HG03175 (cell line): ENCODE measurements at regions not wholly inside any gene's neighbourhood (a gene's known extent, or its start where the extent isn't known, plus 50 kb on each side); places are given as distances from the start of the nearest gene placed in this dataset.

Experiments used
- ATAC-seq: cut with Tn5 transposase; IDR thresholded peaks from one replicate; pipeline ENCODE4 v1.9.1; 2021; ENCODE audit warnings: mild to moderate bottlenecking, moderate library complexity; ENCODE audit not compliant: unreplicated experiment

DNA sequence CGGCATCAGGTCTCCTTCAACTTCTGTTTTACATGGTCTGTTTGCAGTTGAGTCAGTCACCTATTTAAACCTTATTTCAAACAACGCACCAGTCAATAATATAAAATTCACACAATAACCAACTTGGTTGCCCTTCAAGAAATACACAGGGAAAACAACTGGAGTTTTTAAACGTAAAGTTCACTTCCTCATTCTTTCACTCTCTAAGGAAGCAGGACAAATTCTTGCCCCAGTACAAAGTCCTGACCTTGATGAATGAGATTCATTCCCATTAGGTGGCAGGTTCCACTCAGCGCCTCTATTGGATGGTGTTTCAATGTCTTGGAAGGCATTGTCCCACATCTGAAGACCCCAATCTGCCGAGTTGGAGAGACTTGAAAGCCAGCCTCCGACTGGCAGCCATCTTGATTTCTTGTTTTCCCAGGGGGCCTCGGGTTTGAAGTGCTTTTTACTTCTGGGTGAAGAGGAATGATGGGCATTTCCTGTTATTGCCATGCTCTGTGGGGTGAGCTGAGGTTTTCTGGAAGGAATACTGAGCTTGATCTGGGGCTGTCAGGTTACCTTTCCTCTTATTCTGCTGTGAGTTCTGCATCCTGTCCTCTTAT is 105.0 kb downstream of the ACER2 start:
- no peak for ATAC-seq

DNA sequence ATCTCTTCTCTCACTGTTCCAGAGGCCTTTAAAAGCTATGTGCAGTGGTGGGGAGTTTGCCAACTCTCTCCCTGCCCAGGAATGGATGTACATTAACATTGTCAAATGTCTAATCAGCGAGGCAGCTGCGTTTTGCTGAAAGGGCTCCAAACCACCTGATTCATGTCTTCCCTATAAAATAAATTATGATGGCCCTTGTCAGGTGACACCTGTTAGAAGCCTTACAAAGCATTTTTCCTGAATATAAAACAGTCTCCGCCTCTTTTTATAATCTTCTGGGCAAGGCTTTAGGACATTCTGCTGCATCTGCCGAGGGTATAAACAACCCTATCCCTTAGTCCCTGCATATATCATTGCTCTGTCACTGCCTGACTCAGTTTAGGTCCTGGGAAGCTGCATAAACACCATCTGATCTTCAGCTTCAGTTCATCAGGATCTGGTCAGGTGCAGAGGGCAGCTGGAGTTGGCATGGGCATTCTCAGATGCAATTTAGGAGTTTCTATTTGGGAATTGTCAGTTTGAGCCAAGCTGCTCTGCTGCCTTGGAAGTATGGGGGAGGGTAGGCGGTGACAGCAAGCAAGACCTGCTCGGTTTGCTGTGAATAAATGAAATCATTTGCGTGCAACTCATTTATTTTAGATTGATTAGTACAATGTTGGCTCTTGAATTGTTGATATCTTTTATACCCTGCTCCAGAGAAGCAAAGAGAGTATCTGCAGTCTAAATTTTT is 103.5 kb downstream of the ACER2 start:
- no peak for ATAC-seq

DNA sequence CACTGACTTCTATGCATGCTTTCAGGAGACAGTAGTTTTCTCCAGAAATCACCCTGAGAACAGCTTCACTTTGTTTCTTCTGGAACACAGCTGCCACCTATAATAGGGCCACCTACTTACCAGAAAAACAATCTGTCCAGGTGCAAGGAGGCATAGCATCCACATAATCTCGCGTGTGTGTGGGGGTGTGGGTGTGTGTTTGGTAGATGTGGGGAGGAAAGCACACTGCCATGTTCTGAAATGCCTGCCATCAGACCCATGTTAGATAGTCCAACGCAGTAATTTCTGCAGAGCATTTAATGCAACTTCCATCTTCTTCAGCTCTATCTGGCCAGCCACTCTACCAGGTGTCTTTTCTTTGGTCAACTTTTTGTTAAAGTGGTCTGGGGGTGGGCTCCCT is 102.9 kb downstream of the ACER2 start:
- ATAC-seq = no peak

GRCh38 chr9:19510907-19511306 is 102.1 kb downstream of the ACER2 start:
- ATAC-seq = no peak
